Coronary artery (tissue), 2 donors: ENCODE measurements at regions not wholly inside any gene's neighbourhood (a gene's known extent, or its start where the extent isn't known, plus 50 kb on each side); places are given as distances from the start of the nearest gene placed in this dataset.

Source experiments
- DNase-seq: peaks from one replicate; pipeline ENCODE4 v3.0.0-alpha.2; 2017; ENCODE audit warnings: low spot score
- H3K27ac ChIP-seq, 2 donors: fragments of 200-600 bp; sonication (generic); one replicate each; pipeline ENCODE4 v1.5.1; 2016 to 2019
- H3K4me3 ChIP-seq: fragments of 200-600 bp; sonication (generic); 2 replicates; pipeline ENCODE4 v1.5.1; 2016; ENCODE audit warnings: mild to moderate bottlenecking, moderate library complexity
- TF ChIP-seq, protein P1 (sequence below): fragments of 200-600 bp; sonication (generic); IDR thresholded peaks from one replicate; pipeline ENCODE4 v1.5.1; 2019; ENCODE audit warnings: antibody characterized with exemption

DNA sequence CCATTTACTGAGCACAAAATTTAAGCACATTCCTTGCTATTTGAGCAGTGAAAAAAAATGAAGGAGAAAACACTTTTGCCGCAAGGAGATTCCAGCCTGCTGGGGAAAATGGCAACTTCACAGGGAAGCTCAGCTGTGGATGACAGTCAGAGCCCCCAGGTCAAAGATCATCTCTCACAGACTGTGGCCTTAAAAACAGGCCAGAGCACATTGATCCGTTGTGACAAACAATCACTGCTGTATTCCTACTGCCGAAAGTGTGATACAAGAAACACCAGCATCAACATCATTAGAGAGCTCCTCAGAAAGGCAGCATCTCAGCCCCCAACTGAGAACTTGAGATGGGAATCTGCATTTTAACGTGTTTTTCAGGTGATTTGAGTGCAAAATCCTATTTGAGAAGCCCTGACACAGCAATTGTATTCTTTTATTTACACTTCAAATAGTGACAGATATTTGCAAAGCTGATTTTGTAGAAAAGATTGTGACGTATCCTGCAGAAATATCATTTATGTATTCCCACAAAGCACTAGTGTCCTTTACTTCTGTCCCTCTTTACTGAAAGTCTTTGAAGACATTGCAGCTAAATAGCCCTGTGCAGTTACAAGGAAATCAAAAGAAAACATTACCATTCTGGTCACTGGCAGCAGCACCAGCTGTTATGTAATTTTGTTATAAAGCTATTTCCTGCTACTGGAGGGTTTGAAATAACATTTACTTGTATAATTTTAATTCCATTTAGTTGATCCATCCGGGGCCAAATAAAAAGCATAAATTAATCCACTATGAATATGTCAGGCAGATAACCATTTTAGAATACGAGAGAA lies 652.0 kb downstream of the LIG4 start:
- DNase-seq: no peak
- H3K27ac ChIP-seq: no peak overlapping the region
- TF ChIP-seq, protein P1, sequence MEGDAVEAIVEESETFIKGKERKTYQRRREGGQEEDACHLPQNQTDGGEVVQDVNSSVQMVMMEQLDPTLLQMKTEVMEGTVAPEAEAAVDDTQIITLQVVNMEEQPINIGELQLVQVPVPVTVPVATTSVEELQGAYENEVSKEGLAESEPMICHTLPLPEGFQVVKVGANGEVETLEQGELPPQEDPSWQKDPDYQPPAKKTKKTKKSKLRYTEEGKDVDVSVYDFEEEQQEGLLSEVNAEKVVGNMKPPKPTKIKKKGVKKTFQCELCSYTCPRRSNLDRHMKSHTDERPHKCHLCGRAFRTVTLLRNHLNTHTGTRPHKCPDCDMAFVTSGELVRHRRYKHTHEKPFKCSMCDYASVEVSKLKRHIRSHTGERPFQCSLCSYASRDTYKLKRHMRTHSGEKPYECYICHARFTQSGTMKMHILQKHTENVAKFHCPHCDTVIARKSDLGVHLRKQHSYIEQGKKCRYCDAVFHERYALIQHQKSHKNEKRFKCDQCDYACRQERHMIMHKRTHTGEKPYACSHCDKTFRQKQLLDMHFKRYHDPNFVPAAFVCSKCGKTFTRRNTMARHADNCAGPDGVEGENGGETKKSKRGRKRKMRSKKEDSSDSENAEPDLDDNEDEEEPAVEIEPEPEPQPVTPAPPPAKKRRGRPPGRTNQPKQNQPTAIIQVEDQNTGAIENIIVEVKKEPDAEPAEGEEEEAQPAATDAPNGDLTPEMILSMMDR: no peak
- H3K4me3 ChIP-seq: no peak overlapping the region

DNA sequence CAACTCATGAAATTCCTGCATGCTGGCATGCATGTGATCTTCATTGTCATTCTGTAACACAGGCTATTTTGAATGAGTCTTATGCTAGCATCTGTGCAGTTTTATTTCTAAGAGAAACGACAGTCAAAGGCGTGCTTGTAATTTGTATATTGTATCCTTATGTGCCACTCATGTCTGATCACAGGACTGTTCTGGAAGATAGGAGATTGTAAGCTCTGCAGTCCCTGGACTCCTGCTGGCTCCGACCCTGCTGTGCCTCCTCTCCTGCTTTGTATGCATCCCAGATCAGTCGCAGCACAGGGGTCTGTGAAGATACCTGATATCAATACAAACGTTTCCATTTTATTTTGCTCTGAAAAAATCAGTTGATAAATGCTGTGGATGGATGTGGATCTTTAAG lies 653.1 kb downstream of the LIG4 start:
- H3K4me3 ChIP-seq: no peak overlapping the region
- H3K27ac ChIP-seq: no peak overlapping the region
- TF ChIP-seq, protein P1: no peak
- DNase-seq: no peak

DNA sequence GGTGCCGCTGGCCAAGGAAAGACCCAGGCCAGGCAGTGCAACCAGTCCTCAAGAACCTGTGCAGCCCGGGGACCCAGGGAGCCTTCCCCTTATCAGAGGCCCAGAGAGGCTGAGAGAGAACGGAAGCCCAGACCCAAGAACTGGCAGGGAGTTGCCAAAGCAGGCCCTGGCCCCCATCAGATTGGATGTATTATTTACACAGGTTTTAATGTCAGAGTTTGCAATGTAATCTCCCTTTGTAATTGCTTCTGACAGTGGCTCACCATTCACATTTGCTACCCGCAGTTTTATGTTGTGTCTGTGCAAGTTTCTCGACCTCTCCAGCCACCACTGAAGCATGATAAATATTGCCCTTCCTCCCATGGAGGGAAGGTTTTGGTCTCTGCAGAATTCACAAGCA lies 660.9 kb downstream of the LIG4 start:
- H3K27ac ChIP-seq: no peak overlapping the region
- H3K4me3 ChIP-seq: no peak overlapping the region
- TF ChIP-seq, protein P1: no peak
- DNase-seq: no peak

DNA sequence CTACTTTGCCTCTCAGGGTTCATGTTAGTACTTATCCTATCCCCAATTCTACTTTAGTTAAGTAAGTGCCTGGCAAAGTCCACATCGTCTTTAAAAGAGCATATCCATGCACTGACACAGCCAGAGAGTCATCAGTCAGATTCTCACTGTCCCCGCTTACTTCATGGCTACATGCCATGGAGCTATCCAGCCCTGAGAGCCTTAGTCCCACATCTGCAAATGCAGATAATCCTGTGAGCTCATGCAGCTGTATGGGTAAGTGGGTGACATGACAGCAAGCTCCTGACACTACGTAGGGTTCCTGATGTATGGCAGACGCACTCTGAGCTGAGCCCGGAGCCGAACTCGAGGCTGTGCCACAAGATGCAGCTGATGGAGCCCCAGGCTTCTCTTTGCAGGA lies 661.5 kb downstream of the LIG4 start:
- H3K27ac ChIP-seq: no peak overlapping the region
- DNase-seq: no peak
- TF ChIP-seq, protein P1: no peak
- H3K4me3 ChIP-seq: no peak overlapping the region

DNA sequence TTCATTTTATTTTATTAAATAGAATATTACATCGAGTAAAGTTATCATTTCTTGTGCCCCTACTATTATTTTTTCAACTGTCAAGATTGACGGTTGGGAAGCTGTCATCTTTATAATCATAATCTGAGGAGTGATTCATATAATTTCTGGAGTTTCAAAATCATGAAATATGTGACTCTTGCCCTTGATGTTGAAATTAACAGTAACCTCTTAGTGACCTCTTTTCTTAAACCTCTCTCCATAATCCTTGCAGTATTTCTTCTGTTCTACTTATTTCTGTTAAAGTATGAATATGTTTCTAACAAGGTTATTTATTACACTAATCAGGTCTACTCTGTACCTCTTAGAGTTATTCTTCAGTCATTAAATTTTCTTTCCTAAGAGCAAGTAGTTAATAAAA lies 663.8 kb downstream of the LIG4 start:
- no peak for DNase-seq
- Histone ChIP-seq H3K27ac (no peak overlapping the region), H3K4me3 (no peak overlapping the region)
- TF ChIP-seq, protein P1: no peak

DNA sequence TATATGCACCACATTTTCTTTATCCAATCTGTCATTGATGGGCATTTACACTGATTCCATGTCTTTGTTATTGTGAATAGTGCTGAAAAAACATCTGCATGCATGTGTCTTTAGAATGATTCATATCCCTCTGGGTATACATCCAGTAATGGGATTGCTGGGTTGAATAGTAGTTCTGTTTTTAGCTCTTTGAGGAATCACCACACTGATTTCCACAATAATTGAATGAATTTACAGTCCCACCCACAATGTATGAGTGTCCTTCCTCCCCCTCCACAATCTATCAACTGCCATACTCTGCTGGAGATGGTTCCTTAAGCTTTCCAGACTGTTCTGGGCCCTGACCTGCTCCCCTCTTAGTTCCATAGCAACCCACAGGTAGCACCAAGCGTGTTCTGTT lies 667.0 kb downstream of the LIG4 start:
- Histone ChIP-seq H3K4me3 (no peak overlapping the region), H3K27ac (no peak overlapping the region)
- TF ChIP-seq, protein P1: no peak
- no peak for DNase-seq

DNA sequence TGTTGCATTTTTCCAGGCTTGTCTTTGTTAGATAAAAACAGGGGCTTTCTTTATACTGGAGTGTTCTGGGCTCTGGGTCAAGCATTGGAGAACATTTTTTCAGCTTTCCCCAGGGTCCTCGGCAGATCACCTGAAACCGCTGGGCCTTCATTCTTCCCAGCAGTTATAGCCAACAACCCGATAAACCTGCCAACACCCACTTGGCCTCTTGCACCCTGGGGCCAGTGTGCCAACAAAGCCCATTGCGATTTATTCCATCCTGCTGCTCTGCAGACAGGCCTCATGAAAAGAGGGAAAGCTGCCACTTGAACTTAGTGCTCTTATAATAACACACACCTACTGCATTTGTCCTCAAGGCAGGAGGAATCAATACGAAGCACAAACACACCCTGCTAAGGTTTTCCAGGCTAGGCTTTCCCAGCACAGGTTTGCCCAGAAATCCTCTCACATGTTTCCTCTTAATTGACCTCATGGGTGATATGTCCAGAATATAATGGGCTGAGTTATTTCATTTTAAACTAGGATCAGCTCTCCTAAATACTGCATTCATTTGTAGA lies 669.3 kb downstream of the LIG4 start:
- DNase-seq: no peak
- H3K27ac ChIP-seq: no peak overlapping the region
- H3K4me3 ChIP-seq: no peak overlapping the region
- TF ChIP-seq, protein P1: no peak
